CD4-positive, CD25-positive, alpha-beta regulatory T cell (primary cell): ENCODE measurements at regions not wholly inside any gene's neighbourhood (a gene's known extent, or its start where the extent isn't known, plus 50 kb on each side); places are given as distances from the start of the nearest gene placed in this dataset.

Source experiments
- ATAC-seq, 2 donors: fragments of 150-1000 bp; cut with Tn5 transposase; one replicate each; pipeline ENCODE4 v1.10.0; 2021; ENCODE audit warnings: low read depth in 2 of 2, moderate number of reproducible peaks in 2 of 2, moderate library complexity in 1 of 2
- DNase-seq, 3 donors: peaks; one replicate each; pipeline versions ENCODE4 v3.0.0 to v3.0.0-alpha.2; 2012 to 2022; ENCODE audit warnings: mixed read lengths in 1 of 3
- H3K27ac ChIP-seq: one replicate; pipeline ENCODE4 v1.7.0; 2013; ENCODE audit warnings: mild to moderate bottlenecking, low read length; ENCODE audit not compliant: insufficient read depth, poor library complexity, severe bottlenecking
- H3K27me3 ChIP-seq: one replicate; pipeline ENCODE4 v1.7.0; 2013; ENCODE audit warnings: low read length; ENCODE audit not compliant: control insufficient read depth, insufficient read depth
- H3K36me3 ChIP-seq: one replicate; pipeline ENCODE4 v1.7.0; 2013; ENCODE audit warnings: mild to moderate bottlenecking, low read length, moderate library complexity; ENCODE audit not compliant: control insufficient read depth, insufficient read depth
- H3K4me1 ChIP-seq: 2 replicates; pipeline ENCODE4 v1.7.0; 2013; ENCODE audit warnings: mild to moderate bottlenecking, low read length; ENCODE audit not compliant: insufficient read depth, control insufficient read depth, poor library complexity, severe bottlenecking
- H3K4me3 ChIP-seq: one replicate; pipeline ENCODE4 v1.7.0; 2013; ENCODE audit warnings: low read depth, mild to moderate bottlenecking, low read length, moderate library complexity
- H3K9me3 ChIP-seq, 2 experiments: 1 replicate in 1 of 2; 2 replicates in 1 of 2; pipeline ENCODE4 v1.7.0; 2013; ENCODE audit warnings: low read length in 2 of 2, mild to moderate bottlenecking in 1 of 2, moderate library complexity in 1 of 2; ENCODE audit not compliant: control insufficient read depth in 2 of 2
- H3K27ac Mint-ChIP-seq, 3 donors: one replicate each; pipeline ENCODE4 v1.8.0; 2020 to 2022; ENCODE audit warnings: mild to moderate bottlenecking in 3 of 3, mixed read lengths in 3 of 3, moderate library complexity in 2 of 3
- H3K27me3 Mint-ChIP-seq: one replicate; pipeline ENCODE4 v1.8.0; 2022; ENCODE audit warnings: mild to moderate bottlenecking, mixed read lengths
- H3K36me3 Mint-ChIP-seq: one replicate; pipeline ENCODE4 v1.8.0; 2020; ENCODE audit warnings: mixed read lengths
- H3K4me1 Mint-ChIP-seq, 4 donors: one replicate each; pipeline ENCODE4 v1.8.0; 2020 to 2022; ENCODE audit warnings: mixed read lengths in 4 of 4, mild to moderate bottlenecking in 1 of 4
- H3K4me3 Mint-ChIP-seq, 4 donors: one replicate each; pipeline ENCODE4 v1.8.0; 2020 to 2022; ENCODE audit warnings: mild to moderate bottlenecking in 4 of 4, mixed read lengths in 4 of 4, moderate library complexity in 3 of 4
- H3K9me3 Mint-ChIP-seq, 7 donors: one replicate each; pipeline ENCODE4 v1.8.0; 2020 to 2022; ENCODE audit warnings: mixed read lengths in 7 of 7, mild to moderate bottlenecking in 3 of 7, moderate library complexity in 2 of 7

DNA sequence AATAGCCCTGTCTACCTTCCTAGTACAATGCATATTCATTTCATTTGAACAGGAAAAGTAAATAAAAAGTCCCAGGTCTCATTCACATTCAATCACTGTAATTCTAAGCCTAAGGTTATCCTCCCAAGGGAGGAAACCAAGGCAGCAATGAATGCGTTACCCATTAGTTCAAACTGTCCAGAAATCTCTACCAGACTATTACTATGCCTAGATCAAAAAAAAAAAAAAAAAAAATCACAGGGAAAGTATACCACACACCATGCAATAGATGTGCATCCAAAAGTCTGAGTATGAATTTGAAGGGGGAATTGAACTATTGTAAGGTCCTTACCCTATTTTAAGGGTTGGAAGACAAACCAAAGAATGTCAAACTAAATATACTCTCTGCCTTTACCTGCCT is 598.0 kb upstream of the API5 start:
- no peaks in the 10 kb centered on the region for H3K36me3 Mint-ChIP-seq
- no peak overlapping the region for H3K4me3 Mint-ChIP-seq
- DNase-seq (no peak), ATAC-seq (no peak)
- Histone ChIP-seq H3K36me3 (no peaks in the 10 kb centered on the region), H3K4me1 (no peaks in the 10 kb centered on the region), H3K27me3 (no peaks in the 10 kb centered on the region), H3K4me3 (no peak overlapping the region), H3K9me3 (no peaks in the 10 kb centered on the region), H3K27ac (no peak overlapping the region)
- no peaks in the 10 kb centered on the region for H3K4me1 Mint-ChIP-seq
- no peaks in the 10 kb centered on the region for H3K27me3 Mint-ChIP-seq
- no peak overlapping the region for H3K27ac Mint-ChIP-seq
- H3K9me3 Mint-ChIP-seq: peaks cover 0 to 16% (median 6%) of the 10 kb centered on the region in 7 donors

DNA sequence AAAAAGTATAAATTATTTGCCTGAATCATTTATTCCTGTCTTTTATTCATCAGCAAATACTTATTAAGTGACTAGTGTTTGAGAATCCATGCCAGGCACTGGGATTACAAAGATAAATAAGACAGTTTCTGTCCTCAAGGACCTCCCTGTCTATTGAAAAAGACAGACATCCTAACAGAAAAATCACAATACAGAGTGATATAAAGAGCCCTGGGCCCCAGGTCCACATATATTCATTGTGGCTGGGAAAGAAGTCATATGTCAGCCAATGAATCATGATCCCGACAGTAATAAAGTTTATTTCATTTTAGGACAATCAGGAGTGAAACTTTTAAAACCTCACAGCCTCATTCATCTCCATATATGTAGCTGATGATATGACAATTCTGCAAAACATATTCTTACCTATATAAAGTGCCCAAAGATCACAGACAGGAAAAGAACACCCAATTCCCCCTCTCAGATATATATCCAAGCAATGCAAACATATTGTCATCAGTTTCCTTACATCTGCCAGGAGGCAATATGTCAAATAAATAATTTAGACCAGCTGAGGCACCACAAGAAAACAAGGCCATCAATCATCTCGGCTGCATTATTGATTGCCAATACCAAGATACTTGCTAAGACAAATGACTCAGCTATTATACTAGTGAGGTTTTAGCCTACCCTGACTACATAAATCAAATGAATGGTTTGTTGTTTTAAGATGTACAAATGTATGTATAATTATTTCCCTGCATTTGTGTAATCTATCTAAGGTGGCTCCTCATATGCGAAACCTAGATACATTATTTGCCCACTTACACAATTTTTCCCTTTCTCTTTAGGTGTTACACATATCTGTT is 590.9 kb upstream of the API5 start:
- no peaks in the 10 kb centered on the region for H3K36me3 ChIP-seq
- Mint-ChIP-seq H3K9me3 (peaks cover 0 to 23% (median 3%) of the 10 kb centered on the region in 7 donors), H3K27ac (no peak overlapping the region), H3K4me3 (no peak overlapping the region), H3K4me1 (no peaks in the 10 kb centered on the region), H3K27me3 (no peaks in the 10 kb centered on the region), H3K36me3 (no peaks in the 10 kb centered on the region)
- no peaks in the 10 kb centered on the region for H3K4me1 ChIP-seq
- no peak overlapping the region for H3K27ac ChIP-seq
- DNase-seq: no peak
- no peak for ATAC-seq
- H3K4me3 ChIP-seq: no peak overlapping the region
- no peaks in the 10 kb centered on the region for H3K27me3 ChIP-seq
- H3K9me3 ChIP-seq: no peaks in the 10 kb centered on the region

DNA sequence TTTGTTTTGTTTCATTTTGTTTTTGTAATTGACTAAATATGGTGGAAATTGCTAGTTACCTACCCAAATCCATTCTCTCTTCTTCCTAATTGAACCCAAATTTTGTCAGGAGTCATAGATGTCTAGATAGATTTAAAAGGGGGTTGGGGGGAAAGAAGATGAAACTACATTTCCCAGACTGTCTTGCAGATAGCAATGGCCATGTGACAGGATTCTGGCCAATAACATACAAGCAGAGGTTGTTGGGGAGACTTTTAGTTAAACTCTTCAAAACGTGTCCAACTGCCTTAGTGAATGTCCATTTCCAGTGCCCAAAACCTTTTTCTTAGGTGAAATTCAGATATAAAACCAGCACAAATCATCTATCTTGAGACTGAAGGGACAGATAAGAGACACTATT is 583.9 kb upstream of the API5 start:
- H3K4me1 Mint-ChIP-seq: no peaks in the 10 kb centered on the region

DNA sequence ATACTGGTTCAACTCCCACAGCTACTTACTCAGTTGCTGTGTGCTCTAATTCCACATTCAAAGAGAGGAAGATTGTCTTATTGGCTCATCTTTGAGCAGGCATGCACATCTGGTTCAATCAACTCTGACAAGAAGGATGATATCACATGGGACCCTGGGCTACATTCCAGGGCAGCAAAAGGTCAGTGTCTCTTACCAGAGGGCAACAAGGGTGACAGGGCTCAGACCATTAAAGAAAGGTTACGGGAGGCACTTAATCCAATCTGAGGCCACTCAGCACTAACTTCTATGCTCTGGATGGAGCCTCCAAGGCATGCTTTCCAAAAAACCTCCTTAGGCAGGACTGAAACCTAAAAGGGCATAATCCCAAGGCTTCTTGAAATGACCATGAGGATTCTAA is 549.4 kb upstream of the API5 start:
- DNase-seq (no peak), ATAC-seq (no peak)
- Histone ChIP-seq H3K27me3 (no peaks in the 10 kb centered on the region), H3K9me3 (no peaks in the 10 kb centered on the region), H3K4me3 (no peak overlapping the region), H3K27ac (no peak overlapping the region), H3K36me3 (no peaks in the 10 kb centered on the region), H3K4me1 (no peaks in the 10 kb centered on the region)
- no peaks in the 10 kb centered on the region for H3K36me3 Mint-ChIP-seq
- no peak overlapping the region for H3K4me3 Mint-ChIP-seq
- H3K27me3 Mint-ChIP-seq: no peaks in the 10 kb centered on the region
- peaks cover 0 to 5% (median 2%) of the 10 kb centered on the region in 7 donors for H3K9me3 Mint-ChIP-seq
- no peak overlapping the region for H3K27ac Mint-ChIP-seq
- no peaks in the 10 kb centered on the region for H3K4me1 Mint-ChIP-seq

More for the DNA sequence above, 583.9 kb upstream of the API5 start:
- no peak overlapping the region for H3K4me3 ChIP-seq
- ATAC-seq (no peak), DNase-seq (no peak)
- Mint-ChIP-seq H3K9me3 (peaks cover under 1 to 14% (median 4%) of the 10 kb centered on the region in 7 donors), H3K27me3 (no peaks in the 10 kb centered on the region), H3K4me3 (no peak overlapping the region), H3K27ac (no peak overlapping the region), H3K36me3 (no peaks in the 10 kb centered on the region)
- no peaks in the 10 kb centered on the region for H3K4me1 ChIP-seq
- H3K27me3 ChIP-seq: no peaks in the 10 kb centered on the region
- H3K9me3 ChIP-seq: no peaks in the 10 kb centered on the region
- H3K27ac ChIP-seq: no peak overlapping the region
- H3K36me3 ChIP-seq: no peaks in the 10 kb centered on the region

DNA sequence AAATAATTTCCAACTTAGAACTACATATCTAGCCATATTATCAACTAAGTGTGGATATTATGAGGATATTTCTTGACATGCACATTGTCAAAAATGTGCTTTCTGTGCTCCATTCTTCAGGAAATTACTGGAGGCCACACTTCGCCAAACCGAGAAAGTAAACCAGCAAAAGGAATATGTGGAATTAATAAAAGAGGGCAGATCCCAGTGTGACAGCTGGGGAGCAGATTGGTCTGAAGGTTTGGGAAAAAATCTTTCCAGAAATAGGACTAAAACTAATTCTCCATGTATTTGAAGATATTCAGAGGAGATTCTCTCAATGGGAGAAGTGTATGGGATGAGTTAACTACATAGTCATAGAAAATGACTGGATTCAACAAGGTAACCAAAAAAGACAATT is 546.9 kb upstream of the API5 start:
- Histone ChIP-seq H3K36me3 (no peaks in the 10 kb centered on the region), H3K4me3 (no peak overlapping the region), H3K27ac (no peak overlapping the region), H3K4me1 (no peaks in the 10 kb centered on the region), H3K9me3 (no peaks in the 10 kb centered on the region), H3K27me3 (no peaks in the 10 kb centered on the region)
- H3K4me1 Mint-ChIP-seq: no peaks in the 10 kb centered on the region
- peaks cover 0 to 4% (median 2%) of the 10 kb centered on the region in 7 donors for H3K9me3 Mint-ChIP-seq
- ATAC-seq: no peak
- no peaks in the 10 kb centered on the region for H3K36me3 Mint-ChIP-seq
- DNase-seq: no peak
- H3K27me3 Mint-ChIP-seq: no peaks in the 10 kb centered on the region
- H3K4me3 Mint-ChIP-seq: no peak overlapping the region
- no peak overlapping the region for H3K27ac Mint-ChIP-seq

DNA sequence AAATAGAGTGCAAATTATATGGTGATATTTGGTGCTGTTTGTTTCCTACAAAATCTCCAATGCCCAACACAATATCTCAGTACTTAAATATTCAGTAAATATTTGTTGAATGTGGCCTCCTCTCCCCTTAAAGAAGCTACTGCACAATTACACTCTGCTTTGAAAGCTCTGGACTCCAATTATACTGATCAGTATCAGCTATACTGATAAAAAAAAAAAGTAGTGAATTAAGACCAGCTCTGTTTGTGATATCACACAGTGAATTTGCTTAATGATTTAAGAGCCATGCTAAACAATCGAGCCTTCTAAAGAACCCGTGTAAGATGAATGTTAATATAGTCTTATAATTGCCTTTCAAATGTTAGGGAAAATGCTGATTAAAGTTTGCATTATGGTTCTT is 543.2 kb upstream of the API5 start:
- Mint-ChIP-seq H3K4me3 (no peak overlapping the region), H3K4me1 (no peaks in the 10 kb centered on the region), H3K36me3 (no peaks in the 10 kb centered on the region), H3K9me3 (peaks cover 0 to 8% (median 2%) of the 10 kb centered on the region in 7 donors), H3K27ac (no peak overlapping the region), H3K27me3 (no peaks in the 10 kb centered on the region)
- H3K9me3 ChIP-seq: no peaks in the 10 kb centered on the region
- no peaks in the 10 kb centered on the region for H3K27me3 ChIP-seq
- H3K27ac ChIP-seq: no peak overlapping the region
- no peaks in the 10 kb centered on the region for H3K4me1 ChIP-seq
- no peak for ATAC-seq
- no peak for DNase-seq
- no peak overlapping the region for H3K4me3 ChIP-seq
- H3K36me3 ChIP-seq: no peaks in the 10 kb centered on the region

DNA sequence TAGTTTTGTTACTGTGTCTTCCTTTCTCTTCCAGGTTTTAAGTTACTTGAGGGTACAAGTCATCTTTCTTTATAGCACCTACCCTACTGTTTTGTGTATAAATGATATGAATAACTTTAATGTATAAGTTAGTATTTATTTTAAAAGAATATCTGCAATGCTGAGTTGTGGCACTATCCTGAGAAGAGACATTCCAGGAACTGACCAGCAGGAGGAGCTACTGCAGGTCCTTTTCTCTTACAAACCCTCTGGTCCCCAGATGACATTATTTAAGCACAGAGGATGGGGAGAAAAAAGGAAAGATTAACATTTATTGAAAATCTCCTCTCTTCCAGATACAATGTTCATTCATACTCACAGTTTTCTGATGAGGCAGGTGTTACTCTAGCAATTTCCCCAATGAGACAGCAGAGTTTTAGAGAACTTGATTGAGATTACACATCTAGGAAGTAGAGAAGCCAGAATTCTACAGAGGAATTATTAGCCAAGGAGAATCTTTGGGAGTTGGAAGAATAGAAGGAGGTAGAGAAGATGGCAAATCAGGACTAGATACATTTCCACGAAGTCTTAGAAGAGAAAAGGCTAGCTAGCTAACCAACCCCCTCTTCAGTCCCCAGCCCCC is 541.2 kb upstream of the API5 start:
- Histone ChIP-seq H3K4me3 (no peak overlapping the region), H3K27me3 (no peaks in the 10 kb centered on the region), H3K36me3 (no peaks in the 10 kb centered on the region), H3K27ac (no peak overlapping the region), H3K9me3 (no peaks in the 10 kb centered on the region), H3K4me1 (no peaks in the 10 kb centered on the region)
- no peaks in the 10 kb centered on the region for H3K36me3 Mint-ChIP-seq
- H3K27ac Mint-ChIP-seq: no peak overlapping the region
- H3K27me3 Mint-ChIP-seq: no peaks in the 10 kb centered on the region
- no peak overlapping the region for H3K4me3 Mint-ChIP-seq
- DNase-seq (peak in 1 of 3 donors; percentile 13), ATAC-seq (no peak)
- H3K4me1 Mint-ChIP-seq: no peaks in the 10 kb centered on the region
- peaks cover 0 to 8% (median 1%) of the 10 kb centered on the region in 7 donors for H3K9me3 Mint-ChIP-seq

DNA sequence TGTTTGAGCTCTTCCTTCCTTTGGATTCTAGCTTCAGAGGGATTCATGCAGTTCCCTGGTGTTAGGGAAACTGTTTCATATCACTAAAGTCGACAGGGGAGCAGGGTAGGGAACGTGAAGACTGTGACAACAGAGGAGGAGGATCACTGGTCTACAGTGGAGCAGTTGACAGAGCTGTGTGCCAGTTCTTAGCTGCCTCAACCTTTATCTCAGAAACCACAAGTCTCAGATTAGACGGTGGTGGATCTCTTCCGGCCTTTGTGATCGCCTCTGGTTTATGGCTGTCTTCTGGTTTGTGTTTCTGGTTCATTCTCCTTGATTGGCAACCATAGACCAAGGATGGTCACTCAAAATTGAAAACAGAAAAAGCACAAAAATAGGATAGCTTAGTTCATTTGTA is 538.9 kb upstream of the API5 start:
- Histone ChIP-seq H3K36me3 (no peaks in the 10 kb centered on the region), H3K27me3 (no peaks in the 10 kb centered on the region), H3K4me3 (no peak overlapping the region), H3K4me1 (no peaks in the 10 kb centered on the region), H3K27ac (no peak overlapping the region), H3K9me3 (no peaks in the 10 kb centered on the region)
- Mint-ChIP-seq H3K4me3 (no peak overlapping the region), H3K27me3 (no peaks in the 10 kb centered on the region), H3K36me3 (no peaks in the 10 kb centered on the region), H3K27ac (peak overlapping the region in 1 of 3 donors; percentile 4), H3K4me1 (no peaks in the 10 kb centered on the region), H3K9me3 (peaks cover 0 to 8% (median 2%) of the 10 kb centered on the region in 7 donors)
- DNase-seq: no peak
- ATAC-seq: no peak
